Fibroblast of lung (primary cell): ENCODE measurements at regions not wholly inside any gene's neighbourhood (a gene's known extent, or its start where the extent isn't known, plus 50 kb on each side); places are given as distances from the start of the nearest gene placed in this dataset.

Experiments used
- DNase-seq, 2 donors: peaks; one replicate each; pipeline versions ENCODE4 v3.0.0 to v3.0.0-alpha.2; 2010; ENCODE audit warnings: low read depth in 2 of 2
- H2AFZ ChIP-seq: 2 replicates; pipeline ENCODE4 v1.5.1; 2012; ENCODE audit warnings: low read length, control low read depth, inconsistent platforms
- H3K27ac ChIP-seq: 2 replicates; pipeline ENCODE4 v1.5.1; 2011; ENCODE audit warnings: low read length, control low read depth; ENCODE audit not compliant: insufficient read depth
- H3K27me3 ChIP-seq: 2 replicates; pipeline ENCODE4 v1.5.1; 2011; ENCODE audit warnings: mild to moderate bottlenecking, low read length; ENCODE audit not compliant: control insufficient read depth, insufficient read depth
- H3K36me3 ChIP-seq: 2 replicates; pipeline ENCODE4 v1.5.1; 2011; ENCODE audit warnings: low read length; ENCODE audit not compliant: control insufficient read depth, insufficient read depth
- H3K4me1 ChIP-seq: 2 replicates; pipeline ENCODE4 v1.5.1; 2011; ENCODE audit warnings: low read length; ENCODE audit not compliant: control insufficient read depth, insufficient read depth; ENCODE audit errors: extremely low read depth
- H3K4me2 ChIP-seq: 2 replicates; pipeline ENCODE4 v1.5.1; 2011; ENCODE audit warnings: low read length, control low read depth; ENCODE audit not compliant: insufficient read depth; ENCODE audit errors: extremely low read depth
- H3K4me3 ChIP-seq, 4 experiments: fragments of 200-600 bp in 1 of 4; sonication (generic) in 1 of 4; replicated peaks in 1 of 4; 2 replicates each; pipeline ENCODE4 v1.5.1; 2011 to 2016; ENCODE audit warnings: low read length in 4 of 4, low read depth in 3 of 4, mild to moderate bottlenecking in 3 of 4, control low read depth in 2 of 4, inconsistent platforms in 1 of 4, mixed read lengths in 1 of 4; ENCODE audit not compliant: insufficient read depth in 1 of 4; ENCODE audit errors: control extremely low read depth in 1 of 4
- H3K79me2 ChIP-seq: 2 replicates; pipeline ENCODE4 v1.5.1; 2012; ENCODE audit warnings: mild to moderate bottlenecking, low read length, inconsistent platforms; ENCODE audit not compliant: control insufficient read depth, insufficient read depth
- H3K9ac ChIP-seq: 2 replicates; pipeline ENCODE4 v1.5.1; 2011; ENCODE audit warnings: mild to moderate bottlenecking, low read length, control low read depth; ENCODE audit not compliant: insufficient read depth
- H3K9me3 ChIP-seq: 2 replicates; pipeline ENCODE4 v1.5.1; 2012; ENCODE audit warnings: low read depth, low read length; ENCODE audit not compliant: control insufficient read depth, insufficient read depth
- H4K20me1 ChIP-seq: 2 replicates; pipeline ENCODE4 v1.5.1; 2011; ENCODE audit warnings: low read length; ENCODE audit not compliant: control insufficient read depth, insufficient read depth; ENCODE audit errors: extremely low read depth
- CTCF ChIP-seq, 2 donors: IDR thresholded peaks in 1 of 2; conservative IDR thresholded peaks in 1 of 2; 1 replicate in 1 of 2; 2 replicates in 1 of 2; pipeline ENCODE4 v1.5.1; 2011 to 2012; ENCODE audit warnings: low read length in 2 of 2, control low read depth in 1 of 2, inconsistent platforms in 1 of 2, low read depth in 1 of 2, mild to moderate bottlenecking in 1 of 2
- EZH2 ChIP-seq: IDR thresholded peaks from 2 replicates; pipeline ENCODE4 v1.5.1; 2012; ENCODE audit warnings: low read length, control low read depth, mild to moderate bottlenecking; ENCODE audit errors: missing control alignments

GRCh38 chr4:79213010-79213409, 112.9 kb downstream of the NAA11 start:
- Histone ChIP-seq H2AFZ (no peak overlapping the region), H3K79me2 (no peaks in the 10 kb centered on the region)
- no peak for TF ChIP-seq EZH2
- TF ChIP-seq CTCF (conservative IDR thresholded peaks at IDR 0.05 in 1 of 2, IDR thresholded peaks at IDR 0.05 in 1 of 2; ENCODE audit: low read depth in 1 of 2, low read length in 2 of 2), result no peak

GRCh38 chr4:79212311-79212710, 113.5 kb downstream of the NAA11 start:
- Histone ChIP-seq H3K4me2 (no peak overlapping the region), H3K27ac (no peak overlapping the region), H2AFZ (no peak overlapping the region), H3K9ac (no peak overlapping the region), H3K4me3 (no peak overlapping the region), H3K36me3 (no peaks in the 10 kb centered on the region), H4K20me1 (no peaks in the 10 kb centered on the region), H3K27me3 (no peaks in the 10 kb centered on the region), H3K9me3 (no peaks in the 10 kb centered on the region), H3K79me2 (no peaks in the 10 kb centered on the region), H3K4me1 (no peaks in the 10 kb centered on the region)
- DNase-seq, result no peak
- no peak for TF ChIP-seq EZH2
- TF ChIP-seq CTCF (conservative IDR thresholded peaks at IDR 0.05 in 1 of 2, IDR thresholded peaks at IDR 0.05 in 1 of 2; ENCODE audit: low read depth in 1 of 2, low read length in 2 of 2), result no peak

More at GRCh38 chr4:79213010-79213409, 112.9 kb downstream of the NAA11 start:
- Histone ChIP-seq H3K4me1 (no peaks in the 10 kb centered on the region), H3K27me3 (no peaks in the 10 kb centered on the region), H3K27ac (no peak overlapping the region), H3K4me2 (no peak overlapping the region), H4K20me1 (no peaks in the 10 kb centered on the region), H3K4me3 (no peak overlapping the region), H3K9me3 (no peaks in the 10 kb centered on the region), H3K36me3 (no peaks in the 10 kb centered on the region), H3K9ac (no peak overlapping the region)
- DNase-seq, result no peak

GRCh38 chr4:79211490-79211889, 114.4 kb downstream of the NAA11 start:
- TF ChIP-seq CTCF (conservative IDR thresholded peaks at IDR 0.05 in 1 of 2, IDR thresholded peaks at IDR 0.05 in 1 of 2; ENCODE audit: low read depth in 1 of 2, low read length in 2 of 2), result no peak
- no peak for TF ChIP-seq EZH2
- no peaks in the 10 kb centered on the region for H3K27me3 ChIP-seq
- H3K4me1 ChIP-seq, result no peaks in the 10 kb centered on the region
- no peak overlapping the region for H2AFZ ChIP-seq
- H3K79me2 ChIP-seq, result no peaks in the 10 kb centered on the region
- H3K9me3 ChIP-seq, result no peaks in the 10 kb centered on the region
- H4K20me1 ChIP-seq, result no peaks in the 10 kb centered on the region
- no peaks in the 10 kb centered on the region for H3K36me3 ChIP-seq
- no peak for DNase-seq
- no peak overlapping the region for H3K27ac ChIP-seq
- H3K9ac ChIP-seq, result no peak overlapping the region
- no peak overlapping the region for H3K4me3 ChIP-seq
- no peak overlapping the region for H3K4me2 ChIP-seq
